Transverse colon (tissue), 3 donors: ENCODE measurements at regions not wholly inside any gene's neighbourhood (a gene's known extent, or its start where the extent isn't known, plus 50 kb on each side); places are given as distances from the start of the nearest gene placed in this dataset.

Source experiments
- CTCF ChIP-seq, 5 experiments: fragments of 200-600 bp in 3 of 5; fragments of 450-650 bp in 2 of 5; sonication (generic) in 3 of 5; IDR thresholded peaks; 1 replicate in 2 of 5; 2 replicates in 3 of 5; pipeline ENCODE4 v1.5.1; 2016 to 2017; ENCODE audit warnings: antibody characterized with exemption in 5 of 5, inconsistent platforms in 3 of 5, mild to moderate bottlenecking in 2 of 5, moderate library complexity in 1 of 5
- EP300 ChIP-seq: sonication (generic); formaldehyde crosslinking; IDR thresholded peaks from one replicate; pipeline ENCODE4 v1.6.1; 2017; ENCODE audit warnings: antibody characterized with exemption, low read depth
- POLR2A ChIP-seq: fragments of 450-650 bp; IDR thresholded peaks from one replicate; pipeline ENCODE4 v1.6.1; 2016; ENCODE audit warnings: antibody characterized with exemption, mild to moderate bottlenecking, moderate library complexity

- TF ChIP-seq POLR2A = no peak
- TF ChIP-seq EP300 = no peak
- TF ChIP-seq CTCF (IDR thresholded peaks at IDR 0.05) = no peak
These were observed 484.0 kb upstream of the MBL2 start for GRCh38 chr10:53256623-53257022.
